GM18526 (cell line): ENCODE measurements at regions not wholly inside any gene's neighbourhood (a gene's known extent, or its start where the extent isn't known, plus 50 kb on each side); places are given as distances from the start of the nearest gene placed in this dataset.

Experiments used
- POLR2A ChIP-seq: IDR thresholded peaks from 3 replicates; pipeline ENCODE4 v1.6.1; 2011; ENCODE audit not compliant: insufficient read length; ENCODE audit errors: extremely low read depth

- TF ChIP-seq POLR2A: no peak
Observed at GRCh38 chr1:199311478-199312262, 672.8 kb downstream of the PTPRC start.

DNA sequence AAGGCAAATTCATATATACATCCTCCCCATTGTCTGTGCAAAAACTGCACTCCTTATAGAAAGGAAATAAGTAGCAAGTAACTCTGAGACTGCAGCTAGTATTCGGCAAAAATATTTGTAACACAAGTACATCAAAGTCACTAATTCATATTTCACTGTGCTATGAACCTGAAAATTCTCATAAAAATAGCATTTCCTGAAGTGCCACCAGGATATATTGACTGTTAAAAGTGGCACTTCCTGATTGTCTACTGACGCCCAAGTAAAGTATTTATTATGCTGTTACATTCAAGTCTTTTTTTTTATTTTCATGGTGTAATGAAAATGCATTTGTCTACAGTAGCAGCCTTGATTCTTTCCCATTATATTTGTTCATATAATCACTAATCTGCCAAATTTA is 673.8 kb downstream of the PTPRC start:
- no peak for TF ChIP-seq POLR2A

GRCh38 chr1:199313444-199313843 is 674.6 kb downstream of the PTPRC start:
- no peak for TF ChIP-seq POLR2A

- TF ChIP-seq POLR2A: no peak
Observed at GRCh38 chr1:199319341-199319740, 680.5 kb downstream of the PTPRC start.

DNA sequence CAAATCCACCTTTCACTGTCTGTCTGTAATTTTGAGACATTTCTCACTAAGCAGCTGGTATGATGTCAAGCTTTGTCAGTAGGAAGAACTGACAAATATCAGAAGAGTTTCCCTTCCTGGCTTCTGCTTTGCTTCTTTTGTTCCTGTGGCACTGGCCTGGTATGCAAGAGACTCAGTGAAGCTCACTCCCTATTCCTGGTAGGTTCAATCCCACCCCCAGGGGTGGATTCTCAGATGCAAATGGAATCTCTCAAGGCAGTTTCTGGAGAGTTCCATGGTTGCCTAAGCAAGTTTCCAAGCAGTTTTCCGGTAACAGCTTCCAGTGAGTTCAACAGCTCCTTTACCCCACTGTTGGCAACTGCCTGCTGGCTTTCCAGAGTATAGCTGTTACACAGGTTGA is 683.4 kb downstream of the PTPRC start:
- TF ChIP-seq POLR2A: no peak

DNA sequence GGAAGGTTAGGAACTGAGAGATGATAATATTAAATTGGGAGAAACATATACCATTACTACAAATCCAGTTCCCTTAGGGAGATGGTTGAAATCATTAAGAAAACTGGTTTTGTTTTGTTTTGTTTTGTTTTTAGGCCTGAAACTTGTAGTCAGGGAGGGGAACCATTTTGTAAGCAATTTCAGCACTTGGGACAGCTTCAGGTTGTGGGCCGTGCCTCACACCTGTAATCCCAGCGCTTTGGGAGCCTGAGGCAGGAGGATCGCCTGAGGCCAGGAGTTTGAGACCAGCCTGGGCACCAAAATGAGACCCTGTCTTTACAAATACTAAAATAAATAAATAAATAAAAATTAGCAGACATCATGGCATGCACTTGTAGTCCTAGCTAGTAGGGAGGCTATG is 694.3 kb upstream of the NR5A2 start:
- TF ChIP-seq POLR2A: no peak

GRCh38 chr1:199335496-199335895 is 692.0 kb upstream of the NR5A2 start:
- TF ChIP-seq POLR2A: no peak

GRCh38 chr1:199336745-199337640 is 690.5 kb upstream of the NR5A2 start:
- TF ChIP-seq POLR2A: no peak

- TF ChIP-seq POLR2A: no peak
Observed at GRCh38 chr1:199338760-199339159, 688.8 kb upstream of the NR5A2 start.

DNA sequence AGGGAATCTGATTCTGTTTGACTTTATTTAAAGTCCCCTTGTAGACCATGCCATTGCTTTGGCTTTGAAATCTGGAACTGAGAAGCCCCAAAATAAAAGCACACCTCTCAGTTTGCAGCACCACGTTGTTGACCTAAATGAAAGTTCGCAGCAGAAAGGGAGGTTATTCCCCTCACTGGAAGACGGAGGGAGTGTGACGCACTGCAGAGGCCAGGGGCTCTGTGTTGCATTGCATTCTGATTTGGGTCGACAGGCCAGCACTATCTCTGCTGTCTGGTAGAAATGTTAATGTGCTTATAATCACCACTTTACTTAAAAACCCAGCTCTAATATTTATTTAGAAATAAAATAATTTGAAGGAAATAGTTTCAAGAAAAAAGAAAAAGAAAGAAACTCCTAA is 675.2 kb upstream of the NR5A2 start:
- TF ChIP-seq POLR2A: no peak

GRCh38 chr1:199353906-199354305 is 673.6 kb upstream of the NR5A2 start:
- TF ChIP-seq POLR2A: no peak

- TF ChIP-seq POLR2A: no peak
Observed at GRCh38 chr1:199356561-199356960, 670.9 kb upstream of the NR5A2 start.

- TF ChIP-seq POLR2A: no peak
Observed at GRCh38 chr1:199357599-199357998, 669.9 kb upstream of the NR5A2 start.

- no peak for TF ChIP-seq POLR2A
Observed at GRCh38 chr1:199362996-199363395, 664.5 kb upstream of the NR5A2 start.

- TF ChIP-seq POLR2A: no peak
Observed at GRCh38 chr1:199373139-199373538, 654.4 kb upstream of the NR5A2 start.

GRCh38 chr1:199377211-199377610 is 650.3 kb upstream of the NR5A2 start:
- no peak for TF ChIP-seq POLR2A
